NCI-H146 (cell line): ENCODE measurements at regions not wholly inside any gene's neighbourhood (a gene's known extent, or its start where the extent isn't known, plus 50 kb on each side); places are given as distances from the start of the nearest gene placed in this dataset.
"Not testable (repeated sequence)": the region's sequence is repeated elsewhere in the genome, so short reads cannot be mapped to it uniquely, and the experiment has no call there.

ENCODE experiments used
- DNase-seq: peaks from one replicate; lab custom pipeline; 2025; lab: John Stamatoyannopoulos, UW

DNA sequence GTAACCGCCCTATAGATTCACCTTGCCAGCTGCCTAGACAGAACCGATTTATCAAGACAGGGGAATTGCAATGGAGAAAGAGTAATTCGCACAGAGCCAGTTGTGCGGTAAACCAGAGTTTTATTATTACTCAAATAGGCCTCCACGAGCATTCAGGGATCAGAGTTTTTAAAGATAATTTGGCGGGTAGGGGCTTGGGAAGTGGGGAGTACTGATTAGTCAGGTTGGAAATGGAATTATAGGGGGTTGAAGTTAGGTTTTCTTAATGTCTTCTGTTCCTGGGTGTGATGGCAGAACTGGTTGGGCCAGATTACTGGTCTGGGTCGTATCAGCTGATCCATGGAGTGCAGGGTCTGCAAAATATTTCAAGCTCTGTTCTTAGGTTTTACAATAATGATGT is 756.9 kb upstream of the ADGRB3 start:
- not testable (repeated sequence) for DNase-seq

DNA sequence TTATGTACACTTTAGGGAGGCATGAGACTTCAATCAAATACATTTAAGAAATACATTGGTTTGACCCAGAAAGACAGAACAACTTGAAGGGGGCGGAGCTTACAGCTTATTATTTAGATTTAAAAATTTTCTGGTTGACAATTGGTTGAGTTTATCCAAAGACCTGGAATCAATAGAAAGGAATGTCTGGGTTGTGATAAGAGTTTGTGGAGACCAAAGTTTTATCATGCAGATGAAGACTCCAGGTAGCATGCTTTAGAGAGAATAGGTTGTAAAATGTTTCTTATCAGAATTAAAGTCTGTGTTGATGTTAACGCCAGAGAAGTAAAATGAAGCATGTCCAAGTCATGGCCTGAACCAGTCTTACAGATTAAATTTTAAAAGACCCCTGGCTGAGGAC is 757.8 kb upstream of the ADGRB3 start:
- no peak for DNase-seq

DNA sequence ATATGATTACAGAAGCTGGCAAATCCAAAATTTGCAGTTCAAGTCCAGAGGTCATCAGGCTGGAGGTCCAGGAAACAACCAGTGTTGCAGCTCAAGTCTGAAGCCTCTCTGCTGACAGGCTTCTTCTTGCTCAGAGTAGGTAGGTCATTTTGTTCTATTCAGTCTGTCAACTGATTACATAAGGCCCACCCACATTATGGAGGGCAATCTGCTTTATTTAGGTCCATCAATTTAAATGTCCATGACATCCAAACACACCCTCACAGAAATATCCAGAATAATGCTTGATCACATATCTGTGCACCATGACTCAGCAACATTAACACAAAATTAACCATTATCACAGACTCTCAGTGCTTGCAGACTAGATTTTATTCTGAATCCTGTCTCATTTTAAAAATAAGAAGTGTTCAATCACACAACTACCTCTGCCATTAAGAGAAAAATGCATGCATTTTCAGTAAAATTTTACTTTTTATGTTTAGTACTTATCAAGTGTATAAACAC is 759.2 kb upstream of the ADGRB3 start:
- DNase-seq: no peak

GRCh38 chr6:67870321-67870720 is 764.8 kb upstream of the ADGRB3 start:
- DNase-seq: no peak

GRCh38 chr6:67863346-67863745 is 771.7 kb upstream of the ADGRB3 start:
- DNase-seq: no peak

- no peak for DNase-seq
Observed at GRCh38 chr6:67854098-67854497, 781.0 kb upstream of the ADGRB3 start.

DNA sequence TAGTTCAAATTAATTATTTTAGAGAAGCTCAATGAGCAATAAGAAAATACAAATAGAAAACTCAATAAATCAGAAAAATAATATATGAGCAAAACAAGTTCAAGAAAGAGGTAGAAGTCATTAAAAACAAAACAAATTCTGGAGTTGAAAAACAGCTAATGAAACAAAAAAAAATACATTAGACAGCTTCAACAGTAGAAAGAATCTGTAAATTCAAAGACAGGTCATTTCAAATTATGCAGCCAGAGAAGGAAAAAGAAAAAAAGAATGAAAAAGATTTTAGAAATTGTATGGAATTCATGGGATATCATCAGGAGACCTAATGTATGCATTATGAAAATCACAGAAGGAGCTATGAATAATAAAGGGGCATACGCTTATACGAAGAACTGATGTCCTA is 795.3 kb upstream of the ADGRB3 start:
- no peak for DNase-seq

- no peak for DNase-seq
Observed at GRCh38 chr6:67825201-67825895, 809.7 kb upstream of the ADGRB3 start.

DNA sequence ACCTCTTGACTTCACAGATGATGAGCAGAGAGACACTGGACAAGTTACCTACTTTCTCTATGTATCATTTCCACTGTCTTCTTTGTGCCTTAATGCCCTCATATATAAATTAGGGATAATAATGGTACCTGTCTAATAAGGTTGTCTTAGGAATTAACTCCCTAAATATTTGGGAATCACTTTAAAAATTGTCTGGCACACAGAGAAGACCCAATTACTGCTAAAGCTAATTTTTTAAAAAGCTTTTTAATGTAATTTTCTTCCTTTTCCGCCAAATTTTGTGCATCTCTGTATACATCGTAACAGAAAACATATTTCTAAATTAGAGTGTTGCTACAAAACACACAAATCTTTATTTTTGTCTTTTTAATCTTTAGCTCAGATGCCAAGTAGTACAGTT is 816.8 kb upstream of the ADGRB3 start:
- no peak for DNase-seq

- DNase-seq: no peak
Observed at GRCh38 chr6:67815623-67816022, 819.5 kb upstream of the ADGRB3 start.

DNA sequence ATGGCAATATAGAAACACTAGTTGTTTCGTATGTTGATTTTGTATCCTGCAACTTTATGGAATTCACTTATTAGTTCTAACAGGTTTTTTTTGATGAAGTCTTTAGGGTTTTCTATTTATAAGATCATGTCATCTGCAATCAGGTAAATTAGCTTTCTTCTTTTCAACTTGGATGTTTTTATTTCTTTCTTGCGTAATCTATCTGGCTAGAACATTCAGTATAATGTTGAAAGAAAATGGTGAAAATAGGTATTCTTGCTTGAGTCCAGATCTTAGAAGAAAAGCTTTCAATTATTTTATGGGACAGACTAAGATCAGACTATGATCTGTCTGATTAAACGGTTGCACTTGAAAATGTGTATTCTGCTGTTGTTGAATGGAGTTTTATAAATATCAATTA is 820.8 kb upstream of the ADGRB3 start:
- no peak for DNase-seq

DNA sequence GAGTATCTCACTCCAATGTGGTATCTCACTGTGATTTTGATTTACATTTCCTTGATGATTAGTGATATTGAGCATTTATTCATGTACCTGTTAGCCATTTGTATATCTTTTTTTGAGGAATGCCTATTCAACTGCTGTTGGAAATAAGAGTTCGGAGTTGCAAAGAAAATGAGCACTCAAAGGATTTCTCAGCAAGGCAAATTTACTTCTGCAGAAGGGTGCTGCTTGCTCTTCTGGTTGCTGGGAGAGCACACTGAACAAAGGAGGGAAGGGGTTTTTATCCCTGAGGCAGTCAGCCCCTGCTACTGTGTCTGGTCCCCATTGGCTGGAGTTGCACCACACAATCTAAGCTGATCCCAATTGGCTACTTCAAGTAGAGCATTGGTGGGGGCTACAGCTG is 822.4 kb upstream of the ADGRB3 start:
- no peak for DNase-seq

DNA sequence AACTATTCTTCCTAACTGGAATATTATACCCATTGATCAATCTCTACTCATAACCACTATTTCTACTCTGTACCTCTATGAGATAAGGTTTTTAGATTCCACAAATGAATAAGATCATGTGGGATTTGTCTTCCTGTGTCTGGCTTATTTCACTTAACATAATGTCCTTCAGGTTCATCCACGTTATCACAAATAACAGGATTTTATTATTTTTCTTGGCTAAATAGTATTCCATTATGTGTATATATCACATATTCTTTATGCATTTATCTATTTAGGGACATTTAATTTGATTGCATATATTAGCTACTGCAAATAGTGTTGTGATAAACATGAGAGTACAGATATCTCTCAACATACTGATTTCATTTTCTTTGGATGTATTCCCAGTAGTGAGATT is 823.0 kb upstream of the ADGRB3 start:
- DNase-seq: no peak

GRCh38 chr6:67811239-67812037 is 823.6 kb upstream of the ADGRB3 start:
- DNase-seq: no peak

DNA sequence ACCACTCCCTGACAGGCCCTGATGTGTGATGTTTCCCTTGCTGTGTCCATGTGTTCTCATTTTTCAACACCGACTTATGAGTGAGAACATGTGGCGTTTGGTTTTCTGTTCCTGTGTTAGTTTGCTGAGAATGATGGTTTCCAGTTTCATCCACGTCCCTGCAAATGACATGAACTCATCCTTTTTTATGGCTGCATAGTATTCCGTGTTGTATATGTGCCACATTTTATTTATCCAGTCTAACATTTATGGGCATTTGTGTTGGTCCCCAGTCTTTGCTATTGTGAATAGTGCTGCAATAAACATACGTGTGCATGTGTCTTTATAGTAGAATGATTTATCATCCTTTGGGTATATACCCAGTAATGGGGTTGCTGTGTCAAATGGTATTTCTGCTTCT is 830.3 kb upstream of the ADGRB3 start:
- DNase-seq: not testable (repeated sequence)

GRCh38 chr6:67802771-67803170 is 832.3 kb upstream of the ADGRB3 start:
- DNase-seq: no peak

DNA sequence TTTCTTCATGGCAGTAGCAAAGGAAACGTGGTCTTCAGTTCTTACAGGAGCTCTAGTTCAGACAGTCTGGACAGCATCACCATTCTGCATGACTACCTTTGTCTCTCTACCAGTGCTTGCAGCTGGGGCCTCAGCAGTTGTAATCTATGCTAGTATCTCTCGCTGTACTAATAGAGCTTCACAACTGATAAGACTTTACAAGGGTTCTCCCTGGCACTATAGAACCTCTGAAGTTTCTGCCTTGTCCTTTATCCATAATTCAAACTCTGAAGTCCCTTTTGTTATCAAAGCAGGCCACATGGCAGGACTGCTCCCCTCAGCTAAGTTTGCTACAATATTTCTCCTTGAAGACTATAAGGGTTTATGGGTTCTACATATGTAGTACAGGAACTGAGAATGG is 842.1 kb upstream of the ADGRB3 start:
- no peak for DNase-seq

- DNase-seq: no peak
Observed at GRCh38 chr6:67790569-67790968, 844.5 kb upstream of the ADGRB3 start.

DNA sequence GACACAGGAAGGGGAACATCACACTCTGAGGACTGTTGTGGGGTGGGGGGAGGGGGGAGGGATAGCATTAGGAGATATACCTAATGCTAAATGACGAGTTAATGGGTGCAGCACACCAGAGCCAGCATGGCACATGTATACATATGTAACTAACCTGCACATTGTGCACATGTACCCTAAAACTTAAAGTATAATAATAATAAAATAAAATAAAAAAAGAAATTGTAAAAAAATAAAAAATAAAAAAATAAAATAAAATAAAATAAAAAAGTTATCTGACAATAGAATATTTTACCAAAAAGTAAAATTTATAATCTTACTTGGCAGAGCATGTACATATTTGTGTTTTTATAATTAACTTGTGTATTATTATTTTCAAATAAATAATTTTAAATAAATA is 848.0 kb upstream of the ADGRB3 start:
- not testable (repeated sequence) for DNase-seq

DNA sequence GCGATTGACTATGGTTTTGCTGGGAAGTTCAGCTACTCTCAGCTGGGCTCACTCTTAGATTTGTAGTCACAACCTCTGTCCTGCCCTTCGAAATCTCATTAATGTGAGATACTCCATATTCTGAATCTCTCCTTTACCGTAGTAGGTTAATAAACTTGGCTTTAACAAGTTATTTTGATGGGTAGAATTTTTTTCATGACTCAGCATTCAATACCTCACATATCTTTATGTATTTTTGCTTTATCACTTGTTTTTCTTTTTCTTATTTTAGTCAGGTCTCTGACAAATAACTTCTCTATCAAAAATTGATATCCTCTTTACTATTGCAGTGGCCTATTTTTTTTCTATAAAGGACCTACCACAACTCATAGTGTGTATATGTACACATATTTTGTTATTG is 855.2 kb upstream of the ADGRB3 start:
- no peak for DNase-seq

DNA sequence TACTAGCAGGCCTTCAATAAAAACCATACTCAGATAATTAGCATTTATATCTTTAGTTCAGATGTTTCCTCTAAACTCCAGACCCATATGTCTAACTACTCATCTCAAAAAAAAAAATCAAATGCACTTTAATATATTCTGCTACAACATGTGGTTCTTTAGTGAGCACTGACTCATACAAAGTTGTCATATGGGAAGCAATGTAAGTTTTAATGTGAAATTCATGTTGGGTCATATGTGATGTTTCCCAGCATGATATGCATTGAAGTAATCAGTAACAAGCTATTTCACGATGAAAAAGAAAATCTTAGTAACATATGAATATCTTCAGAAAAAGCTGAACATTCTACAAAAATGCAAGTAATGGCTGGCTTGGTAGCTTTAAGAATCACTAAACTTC is 859.7 kb upstream of the ADGRB3 start:
- DNase-seq: no peak

DNA sequence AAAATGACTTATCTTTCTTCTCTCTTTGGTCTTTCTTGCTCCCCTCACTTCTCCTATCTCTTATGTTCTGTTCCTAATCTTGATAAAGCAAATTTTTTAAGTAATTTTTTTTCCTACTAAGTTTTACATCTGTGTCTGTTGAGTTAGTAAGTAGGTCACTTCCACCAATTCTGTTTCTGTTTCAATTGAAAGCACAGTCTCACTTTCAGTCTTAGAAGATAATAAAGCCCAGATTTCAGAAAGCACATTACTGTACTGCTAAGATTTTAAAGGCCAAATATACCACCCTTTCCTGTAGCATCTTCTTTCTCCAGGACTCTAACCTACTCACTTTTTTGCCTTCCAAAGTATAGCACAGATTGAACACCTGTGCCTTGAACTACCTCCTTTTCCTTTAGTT is 866.1 kb upstream of the ADGRB3 start:
- DNase-seq: no peak

DNA sequence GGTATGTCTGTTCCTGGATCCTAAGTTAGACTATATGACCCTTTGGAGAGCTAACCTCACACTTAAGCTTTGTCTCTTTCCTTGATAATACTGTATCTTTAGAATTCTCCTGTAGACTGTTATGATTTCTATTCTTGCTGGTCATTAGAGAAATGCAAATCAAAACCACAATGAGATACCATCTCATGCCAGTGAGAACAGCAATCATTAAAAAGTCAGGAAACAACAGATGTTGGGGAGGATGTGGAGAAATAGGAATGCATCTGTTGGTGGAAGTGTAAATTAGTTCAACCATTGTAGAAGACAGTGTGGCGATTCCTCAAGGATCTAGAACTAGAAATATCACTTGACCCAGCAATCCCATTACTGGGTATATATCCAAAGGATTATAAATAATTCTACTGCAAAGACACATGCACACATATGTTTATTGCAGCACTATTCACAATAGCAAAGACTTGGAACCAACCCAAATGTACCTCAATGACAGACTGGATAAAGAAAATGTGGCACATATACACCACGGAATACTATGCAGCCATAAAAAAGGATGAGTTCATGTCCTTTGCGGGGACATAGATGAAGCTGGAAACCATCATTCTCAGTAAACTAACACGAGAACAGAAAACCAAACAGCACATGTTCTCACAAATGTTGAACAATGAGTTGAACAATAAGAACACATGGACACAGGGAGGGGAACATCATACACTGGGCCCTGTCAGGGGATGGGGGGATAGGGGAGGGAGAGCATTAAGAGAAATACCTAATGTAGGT is 867.8 kb upstream of the ADGRB3 start:
- not testable (repeated sequence) for DNase-seq
